Neural cell (in vitro differentiated cells): ENCODE measurements at regions not wholly inside any gene's neighbourhood (a gene's known extent, or its start where the extent isn't known, plus 50 kb on each side); places are given as distances from the start of the nearest gene placed in this dataset.

Experiments
- CTCF ChIP-seq: fragments of 450-650 bp; IDR thresholded peaks from 2 replicates; pipeline ENCODE4 v1.5.1; 2014; ENCODE audit warnings: antibody characterized with exemption, mild to moderate bottlenecking, moderate library complexity; ENCODE audit not compliant: poor library complexity, severe bottlenecking
- EP300 ChIP-seq: fragments of 450-650 bp; conservative IDR thresholded peaks from 2 replicates; pipeline ENCODE4 v1.6.1; 2014; ENCODE audit warnings: antibody characterized with exemption, mild to moderate bottlenecking, moderate library complexity; ENCODE audit not compliant: poor library complexity, severe bottlenecking
- POLR2AphosphoS5 ChIP-seq: IDR thresholded peaks from 2 replicates; pipeline ENCODE4 v1.6.1; 2012
- TAF1 ChIP-seq: IDR thresholded peaks from 2 replicates; pipeline ENCODE4 v1.6.1; 2012; ENCODE audit warnings: low read depth

GRCh38 chr5:57979671-57980070 is 480.2 kb downstream of the PLK2 start:
- TF ChIP-seq CTCF (no peak), TAF1 (no peak), POLR2AphosphoS5 (no peak), EP300 (no peak)
